NCI-H82 (cell line): ENCODE measurements at regions not wholly inside any gene's neighbourhood (a gene's known extent, or its start where the extent isn't known, plus 50 kb on each side); places are given as distances from the start of the nearest gene placed in this dataset.
"Not testable (repeated sequence)": the region's sequence is repeated elsewhere in the genome, so short reads cannot be mapped to it uniquely, and the experiment has no call there.

Experiments
- DNase-seq: peaks from one replicate; lab custom pipeline; 2025; lab: John Stamatoyannopoulos, UW

DNA sequence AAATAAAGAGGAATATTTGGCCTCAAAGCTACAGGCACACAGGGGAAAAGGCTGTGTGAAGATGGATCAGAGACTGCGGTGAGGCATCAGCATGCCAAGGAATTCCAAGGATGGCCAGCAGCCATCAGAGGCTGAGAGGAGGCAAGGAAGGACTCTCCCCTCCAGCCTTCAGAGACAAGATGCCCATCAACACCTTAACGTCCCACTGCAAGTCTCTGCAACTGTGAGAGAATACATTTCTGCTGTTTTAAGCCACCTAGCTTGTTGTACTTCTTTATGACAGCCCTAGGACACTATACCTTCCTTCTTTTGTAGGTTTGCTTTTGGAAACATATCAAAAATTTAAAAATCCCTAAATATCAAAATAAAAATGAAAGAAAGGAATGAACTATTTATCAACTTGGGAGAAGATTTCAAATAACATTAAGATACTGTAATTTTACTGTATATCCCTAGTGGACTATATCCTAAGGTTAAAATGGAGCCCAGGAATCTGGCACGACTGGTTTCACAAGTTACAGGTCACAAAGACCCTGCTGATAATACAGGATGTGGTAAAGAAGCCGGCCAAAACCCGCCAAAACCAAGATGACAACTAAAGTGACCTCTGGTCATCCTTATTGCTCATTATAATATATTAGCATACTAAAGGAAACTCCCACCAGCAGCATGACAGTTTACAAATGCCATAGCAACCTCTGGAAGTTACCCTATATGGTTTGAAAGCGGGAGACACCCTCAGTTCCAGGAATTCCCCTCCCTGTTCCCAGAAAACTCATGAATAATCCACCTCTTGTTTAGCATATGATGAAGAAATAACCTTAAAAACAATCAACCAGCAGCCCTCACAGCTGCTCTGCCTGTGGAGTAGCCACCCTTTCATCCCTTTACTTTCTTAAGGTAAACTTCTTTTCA, 185.2 kb downstream of the AVL9 start:
- no peak for DNase-seq

DNA sequence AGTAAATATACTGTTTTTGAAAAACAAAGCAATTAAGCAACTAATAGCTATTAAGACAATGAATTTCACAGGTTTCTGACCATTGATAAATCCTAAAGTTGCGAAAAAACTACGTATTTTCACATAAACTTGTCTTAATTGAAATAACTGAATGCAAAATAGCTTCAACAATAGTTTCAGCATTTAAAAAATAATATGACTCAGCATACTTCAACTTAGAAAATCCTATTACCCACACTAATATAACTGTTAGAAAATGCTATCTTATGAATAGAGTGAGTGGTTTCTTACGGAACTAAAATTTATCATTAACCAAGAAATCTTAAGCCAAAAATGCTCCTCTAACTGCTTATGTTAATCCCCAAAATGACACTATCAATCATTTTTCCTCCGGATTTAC, 183.9 kb downstream of the AVL9 start:
- DNase-seq: no peak

DNA sequence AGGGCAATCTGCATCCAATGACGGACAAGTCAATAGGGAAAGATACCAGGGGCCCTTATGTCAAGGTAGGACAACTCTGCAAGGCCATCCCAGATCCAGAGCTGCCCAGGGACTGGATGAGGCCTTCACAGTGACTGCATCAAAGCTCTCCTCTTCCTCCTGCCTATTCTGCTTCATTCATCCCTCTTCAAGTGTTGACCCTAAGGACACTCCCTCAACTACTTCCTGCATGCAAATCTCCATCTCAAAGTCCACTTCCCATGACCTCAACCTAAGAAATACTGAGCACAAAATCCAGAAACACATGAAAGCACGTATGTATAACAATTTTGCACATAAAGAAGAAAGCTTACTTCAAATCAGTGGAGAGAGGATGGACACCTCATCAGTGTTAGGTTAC, 182.3 kb downstream of the AVL9 start:
- DNase-seq: no peak

DNA sequence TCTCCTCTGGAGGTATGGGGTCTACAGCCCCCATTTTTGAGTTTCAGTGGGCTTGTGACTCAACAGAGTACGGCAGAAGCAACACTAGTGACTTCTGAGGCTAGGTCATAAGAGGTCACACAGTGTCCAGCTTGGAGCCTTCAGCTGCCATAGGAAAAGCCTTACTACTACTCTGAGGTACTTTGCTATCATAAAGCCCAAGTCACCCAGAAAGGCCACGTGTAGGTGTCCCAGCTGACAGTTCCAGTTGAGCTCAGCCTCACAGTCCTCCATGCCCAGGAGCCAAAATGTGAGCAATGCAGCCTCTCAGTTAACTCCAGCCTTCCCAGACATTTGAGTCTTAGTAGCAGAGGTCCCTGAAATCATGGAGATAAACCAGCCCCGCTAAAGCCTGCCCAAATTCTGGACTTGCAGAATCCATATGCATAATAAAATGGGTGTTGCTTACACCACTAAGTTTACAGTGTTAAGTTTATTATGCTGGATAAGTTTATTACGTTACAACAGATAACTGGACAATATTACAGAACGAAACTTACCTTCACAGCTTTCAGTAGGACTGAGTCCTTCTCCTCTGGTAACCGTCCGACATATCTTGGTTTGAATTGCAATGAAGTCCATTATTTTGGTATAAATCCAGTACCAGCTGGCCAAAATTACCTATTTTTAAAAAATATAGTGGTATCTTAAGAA, 181.1 kb downstream of the AVL9 start:
- DNase-seq: no peak

DNA sequence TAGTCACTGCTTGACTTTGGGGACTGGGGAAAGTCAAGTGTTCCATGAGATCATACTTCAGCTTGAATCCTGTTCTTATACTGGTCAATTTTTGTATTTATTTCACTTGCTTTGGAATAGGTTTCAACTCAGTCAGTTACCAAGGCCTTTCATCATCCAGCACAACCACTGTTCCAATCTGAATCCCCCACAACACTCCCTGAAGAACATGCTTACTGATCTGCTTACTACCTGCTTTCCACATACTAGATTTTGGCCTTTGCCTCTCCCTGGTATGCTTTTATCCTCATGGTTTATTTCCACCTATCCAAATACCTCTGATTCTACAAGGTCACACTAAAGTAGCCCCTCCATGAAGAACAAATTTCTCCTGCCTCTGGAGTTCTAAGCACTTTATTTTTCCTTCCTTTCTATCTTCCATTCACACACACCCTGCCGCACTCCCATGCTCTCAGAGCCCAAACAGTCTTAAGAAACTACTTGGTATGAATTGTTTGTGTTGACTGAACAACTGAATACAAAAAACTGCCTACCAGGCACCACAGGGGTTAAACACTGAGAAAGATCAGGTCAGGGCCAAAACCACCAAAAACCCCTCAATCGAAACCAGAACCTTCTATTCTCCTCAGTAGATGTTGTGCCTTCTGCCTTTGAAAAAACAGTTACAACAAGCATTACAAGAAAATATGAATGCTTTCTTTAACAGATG, 178.1 kb downstream of the AVL9 start:
- DNase-seq: no peak

DNA sequence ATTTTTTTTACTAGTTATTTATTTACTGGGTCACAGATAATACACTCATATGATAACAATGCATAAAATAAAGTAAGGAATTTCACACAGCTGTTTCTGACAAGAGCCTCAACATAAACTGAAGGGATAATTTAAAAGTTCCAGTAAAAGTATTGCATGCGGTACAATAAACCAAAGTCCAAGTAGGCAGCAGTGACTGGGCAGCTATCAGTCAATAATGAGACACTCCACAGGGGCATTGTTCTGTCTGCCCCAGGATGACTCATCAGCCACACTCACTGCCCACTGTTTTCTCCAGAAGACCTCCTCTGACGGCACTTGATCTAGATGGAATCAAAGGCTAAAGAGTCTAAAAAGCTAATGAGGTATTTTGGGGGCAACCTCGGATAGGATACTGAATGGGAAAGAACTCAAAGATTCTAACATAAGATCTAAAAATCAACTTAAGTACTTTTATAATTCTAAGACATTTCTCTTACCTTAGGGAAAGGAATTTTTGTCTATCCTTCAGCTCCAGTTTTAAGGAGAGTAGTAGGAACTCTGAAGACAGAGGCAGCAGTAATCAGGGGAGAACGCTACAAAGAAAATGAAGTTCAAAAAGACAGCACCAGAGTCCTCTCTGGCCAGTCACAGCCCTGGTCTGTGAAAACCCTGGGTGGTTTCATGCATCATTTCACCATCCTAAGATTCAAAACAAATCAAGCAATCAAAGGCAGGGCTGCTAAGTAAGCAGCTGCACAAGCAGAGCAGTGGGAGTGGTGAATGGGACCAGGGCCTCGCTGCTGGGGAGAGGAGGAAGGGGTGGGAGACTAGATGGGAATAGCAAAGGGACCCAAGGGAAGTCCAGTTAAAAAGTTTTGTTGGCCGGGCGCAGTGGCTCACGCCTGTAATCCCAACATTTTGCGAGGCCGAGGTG, 175.1 kb downstream of the AVL9 start:
- DNase-seq: no peak

DNA sequence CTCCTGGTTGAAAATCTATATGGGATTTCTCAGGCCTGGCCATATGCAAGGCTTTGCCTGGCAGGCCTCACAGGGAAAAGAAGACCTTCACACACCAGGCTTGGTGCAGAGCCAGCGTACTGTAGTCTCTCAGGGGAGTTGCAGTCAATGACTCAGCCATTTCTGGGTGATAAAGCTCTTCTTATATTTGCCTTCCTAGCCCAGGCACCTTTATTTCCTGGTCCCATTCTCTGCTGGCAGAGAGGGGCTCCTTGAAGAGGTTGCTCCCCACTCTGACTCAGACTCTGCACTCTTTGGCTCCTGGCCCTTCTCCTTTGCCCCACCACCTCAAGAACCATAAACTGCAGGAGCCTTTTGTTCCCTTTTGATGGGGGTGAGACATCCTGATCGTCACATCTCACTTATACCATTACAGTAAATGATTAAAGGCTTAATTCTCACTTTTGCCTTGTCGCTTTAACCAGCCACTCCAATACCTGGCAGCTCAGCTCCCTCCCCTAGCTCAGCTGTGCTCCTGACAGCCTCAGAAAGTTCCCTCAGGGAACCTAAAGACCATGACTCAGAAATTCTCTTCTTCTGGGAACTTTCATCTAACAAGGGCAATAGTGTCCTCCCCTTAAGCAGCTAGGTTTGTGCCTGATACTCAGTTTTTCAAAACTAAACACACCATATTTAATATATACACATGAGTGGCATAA, 174.0 kb downstream of the AVL9 start:
- DNase-seq: not testable (repeated sequence)

DNA sequence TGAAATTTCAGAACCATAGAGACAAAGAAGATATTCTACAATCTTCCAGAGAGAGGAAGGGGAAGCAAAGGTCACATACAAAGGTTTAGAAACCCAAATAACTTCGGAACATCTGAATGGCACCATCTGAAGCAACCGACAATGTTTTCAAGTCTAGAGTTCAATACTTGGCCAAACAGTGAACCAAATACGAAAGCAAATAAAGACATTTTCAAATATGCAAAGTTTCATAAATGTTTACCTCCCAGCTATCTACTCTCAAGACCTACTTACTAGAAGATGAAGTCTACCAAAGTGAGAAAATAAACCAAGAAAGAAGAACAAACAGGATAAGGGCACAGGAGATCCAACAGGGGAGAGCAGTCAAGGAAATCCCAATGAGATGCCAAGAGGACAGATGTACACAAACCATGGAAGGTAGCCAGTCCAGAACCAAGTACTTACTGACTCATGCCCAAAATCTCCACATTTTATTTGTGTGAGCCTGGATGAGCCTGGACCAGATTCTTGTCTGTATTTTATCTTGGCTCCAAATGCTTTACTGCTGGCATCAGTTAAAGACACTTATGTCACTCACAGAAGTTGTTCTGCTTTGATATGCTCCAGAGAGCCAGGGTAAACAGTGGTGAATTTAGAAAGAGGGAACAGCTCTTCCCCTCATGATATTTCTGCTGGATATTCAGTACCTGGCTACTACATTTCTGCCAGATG, 173.3 kb downstream of the AVL9 start:
- not testable (repeated sequence) for DNase-seq

DNA sequence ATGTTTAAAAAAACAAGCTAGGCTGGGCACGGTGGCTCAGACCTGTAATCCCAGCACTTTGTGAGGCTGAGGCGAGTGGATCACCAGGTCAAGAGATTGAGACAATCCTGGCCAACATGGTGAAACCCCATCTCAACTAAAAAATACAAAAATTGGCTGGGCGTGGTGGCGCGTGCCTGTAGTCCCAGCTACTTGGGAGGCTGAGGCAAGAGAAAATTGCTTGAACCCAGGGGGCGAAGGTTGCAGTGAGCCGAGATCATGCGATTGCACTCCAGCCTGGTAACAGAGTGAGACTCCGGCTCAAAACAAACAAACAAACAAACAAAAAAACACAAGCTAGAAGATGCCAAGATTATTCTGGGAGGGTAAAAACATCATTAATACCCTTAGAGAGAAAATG, 172.3 kb downstream of the AVL9 start:
- DNase-seq: not testable (repeated sequence)

DNA sequence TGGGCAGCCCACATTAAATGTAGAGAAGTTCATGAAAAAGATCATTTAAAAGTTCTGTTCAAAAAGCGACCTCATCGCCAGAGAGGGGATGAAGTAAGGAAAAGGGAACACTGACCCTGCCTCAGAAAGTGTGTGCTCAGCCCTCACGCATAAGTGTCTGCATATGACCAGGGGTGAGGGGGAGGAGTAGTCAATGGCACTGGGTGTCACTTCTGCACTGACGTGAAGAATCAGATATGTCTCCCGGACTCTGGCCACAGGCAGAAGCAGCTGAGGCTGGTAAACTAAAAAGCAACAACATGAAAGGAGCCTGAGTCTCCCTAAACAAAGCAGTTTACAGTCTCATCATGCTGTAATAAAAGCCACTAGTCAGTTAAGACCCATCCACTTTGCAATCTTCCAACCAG, 168.5 kb downstream of the AVL9 start:
- DNase-seq: not testable (repeated sequence)

DNA sequence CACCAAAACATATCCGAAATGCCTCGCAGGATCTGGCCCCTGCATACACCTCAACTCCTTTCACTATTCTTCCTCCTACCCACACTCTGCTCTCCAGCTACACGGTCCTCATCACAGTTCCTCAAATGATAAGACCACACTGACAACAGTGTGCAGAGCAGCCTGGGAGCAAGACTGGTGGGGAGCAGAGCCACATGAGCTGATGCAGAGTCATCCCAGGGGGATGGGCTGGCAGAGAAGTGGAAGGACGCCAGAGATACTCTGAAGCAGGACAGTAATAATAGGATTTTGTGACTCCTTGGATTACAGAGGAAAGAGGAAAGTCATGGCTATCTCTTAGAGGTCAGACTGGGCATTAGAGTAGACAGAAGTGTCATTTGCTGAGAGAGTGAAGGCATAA, 167.2 kb downstream of the AVL9 start:
- DNase-seq: not testable (repeated sequence)

DNA sequence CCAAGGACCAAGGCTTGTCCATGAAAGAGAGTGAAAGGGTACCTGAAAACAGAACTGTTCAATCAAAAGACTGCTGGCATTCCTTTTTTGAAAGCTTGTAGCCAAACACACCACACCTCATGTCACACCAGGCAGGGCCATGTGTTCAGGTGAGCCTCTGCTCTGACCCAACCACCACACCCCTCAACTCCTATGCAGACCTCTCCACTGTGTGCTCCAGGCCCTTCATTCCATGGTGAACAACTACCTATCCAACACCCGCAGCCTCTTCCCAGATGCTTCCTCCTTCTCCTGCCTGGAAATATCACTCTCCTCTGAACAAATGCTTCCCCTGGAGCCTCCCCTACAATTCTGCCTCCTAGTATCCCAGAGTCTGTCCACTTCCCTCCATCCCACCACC, 166.6 kb downstream of the AVL9 start:
- DNase-seq: no peak

DNA sequence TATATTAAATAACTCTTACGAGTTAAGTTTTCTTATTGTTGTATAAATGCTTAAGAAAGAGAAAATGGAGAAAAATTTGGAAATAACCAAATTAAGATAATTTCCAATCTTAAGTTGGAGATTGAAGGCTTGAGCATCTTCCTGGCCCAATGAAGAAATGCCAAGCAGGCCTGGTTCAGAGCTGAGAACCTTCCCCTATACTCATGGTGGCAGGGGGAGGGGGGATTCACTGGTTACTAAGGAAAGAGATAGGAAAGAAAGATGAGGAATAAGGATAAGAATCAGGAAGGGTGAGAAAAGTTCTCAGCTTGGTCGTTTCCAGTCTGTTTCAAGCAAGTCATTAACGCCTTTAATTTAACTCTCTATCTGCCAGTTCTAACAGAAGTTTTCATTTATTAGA, 166.2 kb downstream of the AVL9 start:
- no peak for DNase-seq

DNA sequence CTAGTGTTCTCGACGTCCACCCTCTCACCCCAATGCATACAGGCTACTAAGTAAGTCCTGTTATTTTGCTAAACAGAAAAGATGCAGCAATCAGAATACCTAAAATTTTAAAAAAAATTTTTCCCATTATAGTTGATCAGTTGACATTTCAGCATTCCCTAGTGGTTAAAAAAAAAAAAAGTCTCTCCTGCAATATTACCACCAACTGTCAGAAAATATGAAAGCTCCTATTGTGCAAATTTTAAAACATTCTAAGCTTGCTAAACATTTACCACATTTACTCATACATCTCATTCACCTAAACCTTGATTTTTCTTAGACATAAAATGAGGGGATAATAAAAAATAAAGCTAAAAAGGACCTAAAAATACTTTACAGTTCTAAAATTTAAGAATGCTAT, 165.6 kb downstream of the AVL9 start:
- DNase-seq: no peak

DNA sequence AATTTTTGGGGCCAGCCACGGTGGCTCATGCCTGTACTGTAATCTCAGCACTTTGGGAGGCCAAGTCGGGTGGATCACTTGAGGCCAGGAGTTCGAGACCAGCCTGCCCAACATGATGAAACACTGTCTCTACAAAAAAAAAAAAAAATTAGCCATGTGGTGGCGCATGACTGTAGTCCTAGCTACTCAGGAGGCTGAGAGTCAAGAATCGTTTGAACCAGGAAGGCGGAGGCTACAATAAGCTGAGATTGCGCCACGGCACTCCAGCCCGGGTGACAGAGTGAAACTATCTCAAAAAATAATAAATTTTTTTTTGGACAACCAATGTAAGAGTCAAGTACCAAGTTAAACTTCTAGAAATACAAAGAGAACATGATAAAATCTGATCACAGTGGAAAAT, 164.6 kb downstream of the AVL9 start:
- DNase-seq: no peak

DNA sequence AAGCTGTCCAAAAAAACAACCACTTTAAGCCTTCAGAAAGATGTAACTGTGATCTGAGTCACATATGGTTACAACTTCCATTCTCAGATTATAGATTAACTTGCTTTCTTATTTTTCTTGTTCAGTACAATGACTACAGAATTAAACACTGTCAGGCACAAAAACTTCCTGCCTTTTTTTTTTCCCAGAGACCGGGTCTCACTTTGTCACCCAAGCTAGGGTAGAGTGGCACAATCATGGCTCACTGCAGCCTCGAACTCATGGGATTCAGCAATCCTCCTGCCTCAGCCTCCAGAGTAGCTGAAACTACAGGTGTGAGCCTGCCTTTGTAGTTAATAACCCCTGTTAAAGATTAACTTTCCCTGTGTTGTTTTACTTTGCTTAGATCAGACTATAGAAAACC, 163.2 kb downstream of the AVL9 start:
- DNase-seq: no peak

DNA sequence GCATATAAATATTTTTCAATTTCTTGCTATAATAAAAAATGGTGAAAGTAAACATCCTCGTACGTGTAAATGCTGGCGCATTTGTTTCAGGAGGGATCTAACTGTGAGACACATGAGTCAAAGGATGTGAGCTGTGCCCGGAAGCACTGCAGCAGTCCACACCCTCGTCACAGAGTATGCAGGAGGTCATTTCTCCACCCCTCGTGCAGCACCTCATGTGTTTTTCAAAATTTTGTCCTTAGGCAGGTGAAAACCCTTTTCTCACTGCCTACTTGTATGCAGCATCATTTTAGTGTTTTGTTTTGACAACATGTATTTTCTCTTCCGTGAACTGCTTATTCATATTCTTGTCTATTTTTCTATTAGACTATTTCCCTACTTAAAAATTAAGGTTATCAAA, 162.7 kb downstream of the AVL9 start:
- DNase-seq: no peak

DNA sequence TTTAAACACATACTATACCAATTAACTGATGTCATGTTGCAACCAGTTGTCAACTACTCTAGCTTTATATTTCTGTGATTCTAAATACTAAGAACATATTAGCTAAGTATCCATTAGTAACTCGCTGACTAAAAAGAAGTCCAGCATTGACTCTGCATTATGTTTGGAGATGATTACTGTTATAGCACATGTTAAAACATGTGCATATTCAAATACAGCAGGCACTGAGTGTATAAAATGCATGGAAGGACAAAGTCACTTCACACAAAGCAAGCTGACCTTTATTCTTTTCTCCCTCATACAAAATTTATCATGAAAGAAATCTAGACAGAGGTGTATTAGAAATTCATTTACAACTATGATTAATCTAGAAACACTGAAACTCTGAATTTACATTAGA, 159.3 kb downstream of the AVL9 start:
- not testable (repeated sequence) for DNase-seq

DNA sequence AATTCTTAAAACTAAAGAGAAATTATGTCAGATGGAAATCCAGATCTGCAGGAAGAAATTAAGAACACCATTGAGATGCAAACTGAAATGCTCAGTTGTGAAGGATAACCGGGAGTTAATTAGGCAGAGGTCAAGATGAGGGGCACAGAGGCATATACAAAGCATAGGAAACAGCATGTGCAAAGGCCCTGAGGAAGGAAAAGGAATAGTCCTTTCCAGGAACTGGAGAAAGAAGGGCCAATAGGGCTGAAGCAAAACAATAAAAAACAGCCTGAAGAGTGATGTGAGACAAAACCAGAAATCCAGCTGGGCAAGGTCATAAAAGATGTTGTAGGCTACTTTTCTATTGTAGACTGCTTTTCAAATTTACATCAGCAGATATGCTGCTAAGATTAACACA, 155.1 kb downstream of the AVL9 start:
- DNase-seq: not testable (repeated sequence)

DNA sequence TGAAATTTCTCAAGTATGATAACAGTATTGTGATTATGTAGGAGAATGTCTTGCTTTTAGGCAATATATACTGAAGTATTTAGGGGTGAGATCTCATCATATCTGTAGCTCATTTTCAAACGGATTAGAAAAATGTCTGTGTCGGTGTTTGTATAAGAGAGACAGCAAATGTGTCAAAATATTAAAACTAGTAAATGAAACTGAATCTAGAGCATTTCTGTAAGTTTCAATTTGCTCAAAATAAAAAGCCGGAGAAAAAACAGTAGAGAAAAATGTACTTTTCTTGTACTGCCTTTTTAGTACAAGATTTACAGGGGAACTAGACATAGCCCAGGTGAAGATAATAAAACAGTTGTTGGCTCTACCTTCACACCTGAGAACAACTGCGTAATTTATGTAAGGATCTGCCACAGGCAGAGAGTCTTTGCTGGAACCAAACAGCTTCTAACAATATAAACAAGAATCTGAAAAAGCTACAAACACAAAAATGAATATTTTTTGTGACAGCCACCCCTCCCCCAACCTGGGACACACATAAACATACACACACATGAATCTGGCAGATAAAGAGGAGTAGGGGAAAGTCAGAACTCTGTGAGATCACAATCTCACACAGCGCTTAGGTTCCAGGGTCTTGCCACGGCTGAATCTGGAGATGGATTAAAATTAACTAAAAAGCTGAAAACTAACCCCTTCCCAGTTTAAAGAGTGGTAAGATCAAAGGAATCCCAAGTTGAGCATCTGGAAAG, 153.3 kb downstream of the AVL9 start:
- DNase-seq: no peak
